HG03196 (cell line): ENCODE measurements at regions not wholly inside any gene's neighbourhood (a gene's known extent, or its start where the extent isn't known, plus 50 kb on each side); places are given as distances from the start of the nearest gene placed in this dataset.

Experiments used
- ATAC-seq: cut with Tn5 transposase; IDR thresholded peaks from one replicate; pipeline ENCODE4 v1.9.1; 2021; ENCODE audit not compliant: unreplicated experiment

DNA sequence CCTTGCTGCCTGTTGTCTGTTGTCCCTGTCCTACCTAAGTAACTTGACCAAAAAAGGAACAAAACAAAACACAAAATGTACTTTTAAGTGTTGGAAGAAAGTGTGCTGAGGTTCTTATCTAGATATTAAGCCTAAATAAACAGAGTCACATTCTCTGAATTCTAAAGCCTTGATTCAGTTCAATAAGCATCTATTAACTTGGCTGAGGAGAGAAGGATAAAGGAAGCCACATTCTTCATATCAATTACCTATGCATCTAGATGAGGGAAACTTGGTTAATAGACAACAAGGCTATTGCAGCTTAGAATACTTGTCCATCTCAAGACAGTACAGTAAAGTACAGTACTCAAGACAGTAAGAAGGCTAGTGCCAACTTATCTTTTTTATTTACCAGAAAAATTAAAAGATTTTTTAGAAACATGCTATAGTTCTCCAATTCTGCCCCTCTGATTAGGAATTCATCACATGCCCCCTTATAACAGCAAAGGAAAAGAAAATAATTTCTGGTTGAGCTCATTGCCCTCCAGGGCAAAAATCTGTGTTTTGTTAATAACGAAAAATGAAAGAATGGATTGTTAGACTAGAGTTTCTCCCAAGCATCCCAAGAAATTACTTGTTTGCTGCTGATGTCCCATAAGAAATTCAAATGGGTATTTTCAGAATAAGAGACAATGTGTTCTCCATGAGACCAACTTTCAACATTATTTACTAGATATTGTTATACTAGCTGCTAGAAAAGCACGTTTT is 546.5 kb upstream of the SEMA3D start:
- ATAC-seq, result no peak

DNA sequence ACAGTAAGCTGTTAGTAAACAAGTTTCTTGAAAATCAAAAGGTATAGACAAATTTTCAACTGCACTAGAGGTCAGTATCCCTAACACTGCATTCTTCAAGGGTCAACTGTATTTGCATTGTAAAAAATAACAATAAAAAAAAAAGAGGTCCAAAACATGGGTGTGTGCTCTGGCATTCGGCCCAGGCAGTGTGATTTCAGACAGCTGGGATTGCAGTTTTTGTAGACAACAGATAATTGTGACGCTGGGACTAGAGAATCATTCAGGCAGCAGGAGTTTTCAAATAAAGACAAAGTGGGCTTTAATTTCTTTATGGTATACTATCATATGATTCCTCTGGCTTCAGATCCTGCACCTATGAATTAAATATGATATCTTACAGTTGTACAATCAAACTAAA is 543.2 kb upstream of the SEMA3D start:
- no peak for ATAC-seq

DNA sequence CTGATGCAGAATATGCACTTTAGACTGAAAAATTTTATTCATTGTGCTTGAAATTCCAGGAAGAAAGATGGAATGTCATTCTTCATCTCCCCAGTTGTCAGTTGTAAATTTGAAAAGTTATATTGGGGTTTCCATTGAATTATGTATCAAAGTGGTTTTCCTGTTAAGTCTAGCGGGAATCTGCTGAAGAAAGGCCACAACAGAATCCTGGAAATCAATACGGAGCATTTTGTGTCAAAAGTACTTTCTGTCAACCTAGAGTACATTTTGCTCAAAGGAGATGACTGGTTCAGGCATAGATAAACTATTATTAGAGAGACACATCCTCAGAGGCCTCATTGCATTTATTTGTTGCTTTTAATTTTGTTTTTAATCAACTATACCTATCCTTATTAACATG is 538.2 kb upstream of the SEMA3D start:
- ATAC-seq, result no peak

DNA sequence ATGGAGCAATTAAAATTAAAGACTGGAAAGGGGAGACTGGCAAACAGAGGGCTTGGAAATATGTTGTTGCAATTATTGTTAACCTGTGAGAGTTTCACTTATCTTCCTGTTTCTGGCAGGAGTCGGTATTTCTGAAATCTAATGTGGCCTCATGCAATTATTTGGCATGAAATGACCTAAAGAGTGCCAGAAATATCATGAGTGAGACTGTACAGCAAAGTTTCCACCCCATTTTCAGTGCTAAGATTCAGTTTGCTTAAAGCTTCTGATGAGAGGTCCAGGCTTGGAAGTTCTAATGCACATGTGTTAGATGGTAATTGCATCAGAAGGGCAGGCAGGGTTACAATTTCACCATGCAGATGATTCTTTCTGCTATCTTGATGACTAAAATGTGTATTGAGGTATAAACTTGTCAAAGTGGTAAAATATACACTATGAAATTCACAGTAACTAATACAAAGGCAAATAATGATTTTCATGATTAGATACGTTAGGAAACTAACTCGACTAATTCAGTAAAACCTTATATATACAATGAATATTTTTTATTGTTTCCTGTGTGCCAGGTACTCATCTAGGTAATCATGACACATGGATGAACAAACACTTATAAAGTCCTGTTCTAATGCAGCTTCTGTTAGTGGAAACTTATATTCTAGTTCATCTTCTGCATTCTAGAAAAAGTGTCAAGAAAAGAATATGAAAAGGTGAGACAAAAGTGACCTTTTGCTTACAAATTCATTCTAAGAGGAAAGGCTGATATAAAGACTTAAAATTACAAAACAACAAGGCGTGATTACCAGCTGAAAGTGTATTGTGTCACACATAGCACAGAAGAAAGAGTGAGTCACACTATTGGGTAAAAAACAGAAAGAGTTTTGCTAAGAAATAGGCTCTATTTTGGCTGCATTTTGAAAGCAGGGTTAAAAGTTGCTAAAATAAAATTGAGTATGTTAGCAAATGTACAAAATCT is 533.4 kb upstream of the SEMA3D start:
- ATAC-seq, result no peak

DNA sequence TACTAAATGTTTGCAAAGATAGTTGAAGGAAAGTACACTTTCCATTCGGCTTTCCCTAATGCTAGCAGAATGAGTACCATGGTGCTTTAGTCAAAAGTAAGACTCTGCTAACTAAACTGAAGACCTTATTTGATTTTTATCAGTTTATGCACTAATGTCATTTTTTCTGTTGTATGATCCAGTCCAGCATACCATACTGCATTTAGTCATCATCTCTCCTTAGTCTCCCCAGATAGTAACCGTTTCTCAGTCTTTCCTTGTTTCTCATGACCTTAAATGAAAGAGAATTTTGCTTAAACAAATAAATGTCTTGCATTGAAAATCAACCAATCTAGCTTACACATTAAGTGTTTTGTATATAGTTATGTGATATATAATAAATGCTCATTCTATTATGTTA is 529.5 kb upstream of the SEMA3D start:
- no peak for ATAC-seq

DNA sequence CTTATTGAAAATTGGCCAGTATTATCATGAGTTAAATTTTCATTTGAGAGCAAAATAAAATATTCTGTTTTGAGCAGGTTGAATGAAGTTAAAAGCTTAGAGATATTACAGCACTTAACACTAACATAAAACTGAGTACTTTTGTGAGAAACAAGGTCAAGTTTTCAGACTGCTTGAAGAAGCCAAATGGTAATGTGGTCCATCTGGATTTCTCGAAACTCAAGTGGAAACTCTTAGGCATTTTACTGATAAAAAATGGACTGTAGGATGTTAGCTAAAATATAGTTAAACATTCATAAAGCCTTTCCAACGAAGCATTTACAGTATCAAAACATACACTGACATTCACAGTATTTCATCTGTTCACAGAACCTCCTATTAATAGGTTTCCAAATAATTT is 528.1 kb upstream of the SEMA3D start:
- ATAC-seq, result no peak

DNA sequence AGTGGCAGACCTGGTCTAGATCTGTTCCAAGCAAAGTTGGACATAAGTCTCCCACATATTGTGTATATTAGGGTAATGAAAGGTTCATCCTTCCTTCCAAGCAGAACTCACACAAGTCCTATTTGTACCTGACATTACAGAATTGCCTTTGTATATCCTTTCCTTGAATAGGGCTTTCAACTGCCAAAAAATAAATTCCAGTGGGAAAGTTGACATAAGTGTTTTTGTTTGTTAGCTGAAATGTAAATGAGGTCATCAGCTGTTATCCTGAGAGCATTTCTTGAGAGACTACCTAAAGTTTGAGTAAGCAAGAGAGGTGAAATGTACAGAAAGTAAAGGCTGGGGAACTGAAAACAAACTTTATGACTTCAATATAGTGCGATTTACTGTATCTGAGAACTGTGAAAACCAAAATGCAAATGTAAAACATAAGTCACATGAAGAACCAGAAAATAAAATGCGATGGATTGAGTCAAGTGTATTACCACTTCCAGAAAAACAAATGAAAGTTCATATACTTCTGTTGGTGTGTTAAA is 527.3 kb upstream of the SEMA3D start:
- ATAC-seq, result no peak

DNA sequence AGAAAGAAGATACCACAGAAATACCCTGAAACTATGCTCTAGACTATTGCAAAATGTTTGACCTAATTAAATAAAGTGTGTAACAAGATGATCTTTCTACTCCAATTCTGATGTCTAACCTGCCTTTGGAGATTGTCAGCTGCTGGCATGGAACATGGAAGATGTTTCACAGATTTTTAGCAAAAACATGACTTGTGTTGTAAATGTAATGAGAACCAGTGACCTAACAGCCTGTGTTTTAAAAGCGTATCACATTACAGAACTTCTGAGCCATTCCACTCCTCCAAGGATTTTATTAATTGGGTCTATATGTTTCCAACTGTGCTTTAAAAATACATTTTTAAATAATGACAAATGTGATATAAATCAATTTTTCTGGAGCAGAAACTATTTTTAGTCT is 526.3 kb upstream of the SEMA3D start:
- ATAC-seq, result no peak

DNA sequence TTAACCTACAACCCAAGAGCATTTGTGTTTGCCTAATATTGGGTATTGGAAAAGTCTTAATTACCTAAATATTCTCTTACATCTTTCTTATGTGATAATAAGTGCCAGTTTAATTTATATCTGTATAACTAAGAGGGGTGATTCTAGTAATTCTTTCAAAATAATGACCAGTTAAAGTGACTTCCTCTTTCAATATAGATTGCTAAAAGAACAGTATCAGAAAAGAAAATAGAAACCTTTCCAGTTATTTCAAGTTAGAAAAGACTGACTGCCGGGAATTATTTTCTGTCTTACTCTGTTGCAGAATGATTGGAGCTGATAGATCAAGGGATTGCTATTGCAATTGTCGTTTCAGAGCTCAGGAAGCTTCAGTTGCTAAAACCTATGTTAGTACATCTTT is 525.0 kb upstream of the SEMA3D start:
- ATAC-seq, result no peak

DNA sequence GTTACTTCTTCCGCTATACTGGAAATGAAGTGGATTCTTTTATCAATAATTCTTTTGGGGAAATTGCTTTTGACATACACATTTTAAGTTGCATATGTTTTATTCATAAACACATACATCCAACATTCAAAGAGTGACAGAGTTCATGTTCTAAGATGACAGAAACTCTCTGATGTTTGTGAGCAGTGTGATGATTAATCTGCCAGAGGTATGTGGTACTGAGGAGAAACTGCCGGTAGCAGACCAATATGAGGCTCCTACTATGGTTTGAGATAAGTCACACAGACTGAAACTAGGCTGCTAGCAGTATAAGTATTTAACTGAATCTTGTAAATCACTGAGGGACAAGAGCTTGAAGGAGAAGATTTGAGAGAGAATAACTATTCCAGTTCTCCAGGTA is 524.1 kb upstream of the SEMA3D start:
- ATAC-seq, result no peak

DNA sequence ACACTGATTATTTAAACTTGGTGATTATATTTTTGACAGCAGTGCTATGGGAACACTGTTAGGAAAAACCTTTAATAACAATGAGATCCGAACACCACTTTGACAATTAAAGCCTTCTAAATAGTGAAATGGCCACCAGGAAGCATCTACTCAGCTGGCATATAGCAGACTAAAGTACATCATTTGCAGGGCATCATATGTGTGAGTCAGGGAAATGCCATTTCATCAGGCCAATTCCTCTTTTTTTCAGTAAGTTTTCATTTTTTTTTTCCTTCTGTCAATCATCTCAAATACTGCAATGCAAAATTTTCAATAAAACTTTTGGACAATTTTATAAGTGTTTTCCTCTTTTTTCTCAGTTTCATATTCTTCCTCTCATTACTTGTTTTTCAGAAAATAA is 521.4 kb upstream of the SEMA3D start:
- ATAC-seq, result no peak

DNA sequence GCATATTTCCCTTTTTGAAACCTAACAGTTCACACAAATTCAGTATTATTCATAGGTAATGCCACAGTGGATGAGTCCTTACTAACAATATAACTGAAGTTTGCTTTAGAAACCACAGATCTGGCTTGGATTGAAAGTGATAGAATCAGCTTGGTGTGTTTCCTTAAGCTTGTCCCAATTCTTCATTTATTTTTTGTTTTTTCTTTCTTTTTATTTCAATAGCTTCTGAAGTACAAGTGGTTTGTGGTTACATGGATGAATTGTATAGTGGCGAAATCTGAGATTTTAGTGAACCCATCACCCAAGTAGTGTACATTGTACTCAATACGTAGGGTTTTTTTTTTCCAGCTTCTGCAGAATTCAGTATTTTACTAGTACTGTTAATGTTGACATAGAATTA is 518.2 kb upstream of the SEMA3D start:
- no peak for ATAC-seq

DNA sequence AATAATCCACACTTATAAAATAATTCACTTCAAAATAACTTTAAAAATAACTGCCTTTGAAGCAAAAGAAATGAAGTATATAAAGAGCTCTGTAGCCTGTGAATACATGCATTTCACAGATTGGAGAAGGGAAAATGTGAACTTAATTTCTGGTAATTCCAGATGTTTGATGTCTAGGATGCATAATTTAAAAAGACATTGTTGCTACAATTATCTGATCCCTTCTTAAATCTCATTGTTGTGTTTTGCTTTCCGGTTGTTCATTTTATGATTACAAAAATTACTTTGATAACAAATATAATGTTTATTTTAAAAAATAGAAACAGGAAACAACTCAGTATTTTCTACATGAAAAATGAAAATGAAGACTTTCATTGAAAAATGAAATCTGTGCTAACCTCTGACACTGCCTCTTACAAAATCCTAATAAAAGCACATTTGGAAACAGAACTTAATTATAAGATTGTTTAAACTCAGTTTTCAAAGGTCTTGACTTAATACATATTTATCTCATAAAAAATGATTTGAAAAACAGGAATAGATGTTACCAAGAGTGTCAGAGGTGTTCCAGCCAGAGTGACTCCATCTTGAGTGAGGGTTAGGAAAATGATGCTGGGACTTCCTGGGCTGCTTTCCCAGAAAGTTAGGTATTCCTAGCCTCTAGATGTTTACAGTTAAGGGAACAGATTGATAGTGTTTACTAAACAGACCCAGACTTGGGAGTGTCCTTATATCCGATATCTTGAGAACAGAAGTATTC is 516.6 kb upstream of the SEMA3D start:
- no peak for ATAC-seq

DNA sequence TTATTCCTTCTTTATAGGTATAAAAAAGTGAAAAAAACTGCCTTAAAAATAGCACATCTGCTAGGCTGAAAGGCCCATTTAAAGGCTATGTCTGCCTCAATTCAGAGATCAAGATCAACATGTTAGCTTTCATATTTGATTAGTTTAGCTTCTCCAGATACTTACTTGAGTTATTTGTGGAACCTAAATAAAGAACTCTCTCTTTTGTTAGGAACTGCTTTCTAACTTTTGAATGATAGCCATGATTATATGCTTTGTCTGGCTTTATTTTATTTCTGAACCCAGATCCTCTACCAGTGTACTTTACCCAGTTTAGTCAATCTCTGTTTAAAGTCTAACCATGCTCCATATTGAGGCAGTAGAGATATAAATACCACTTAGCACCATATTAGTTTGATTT is 515.5 kb upstream of the SEMA3D start:
- no peak for ATAC-seq

DNA sequence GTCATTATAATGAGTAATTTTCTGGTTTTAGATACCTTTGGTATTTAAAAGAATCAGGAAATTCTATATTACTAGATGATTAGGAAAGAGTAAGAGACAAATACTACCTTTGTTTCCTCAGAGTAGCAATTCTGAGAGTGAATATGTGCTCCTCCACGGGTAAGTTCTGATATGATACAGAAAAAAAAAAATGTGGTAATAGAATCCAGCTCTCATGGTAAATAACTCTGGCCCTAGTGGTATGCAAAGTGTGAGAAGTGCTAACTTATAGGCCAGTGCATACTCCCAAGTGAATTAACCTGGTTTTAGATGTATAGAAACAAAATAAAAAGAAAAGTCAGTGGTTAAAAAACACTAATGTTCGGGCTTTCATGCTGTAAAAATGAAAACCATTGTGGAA is 512.6 kb upstream of the SEMA3D start:
- no peak for ATAC-seq

DNA sequence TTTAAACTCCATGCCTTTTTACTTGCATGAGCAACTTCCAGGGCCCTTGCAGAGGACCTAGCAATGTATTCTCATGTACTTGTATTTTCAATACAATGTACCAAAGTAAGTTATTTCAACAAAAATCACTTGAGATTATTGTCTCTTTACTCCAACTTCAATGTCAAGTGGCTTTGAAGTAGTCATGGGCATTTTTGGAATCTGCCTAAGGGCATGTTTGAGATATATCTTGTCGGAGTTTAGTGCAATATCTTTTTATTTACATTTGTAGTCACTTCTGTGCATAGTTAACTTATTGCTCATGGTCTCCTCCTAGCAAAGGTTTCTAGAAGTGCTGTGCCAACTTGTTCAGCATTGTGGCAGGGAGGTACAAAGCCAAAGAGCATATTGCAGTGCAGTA is 508.7 kb upstream of the SEMA3D start:
- ATAC-seq, result no peak

DNA sequence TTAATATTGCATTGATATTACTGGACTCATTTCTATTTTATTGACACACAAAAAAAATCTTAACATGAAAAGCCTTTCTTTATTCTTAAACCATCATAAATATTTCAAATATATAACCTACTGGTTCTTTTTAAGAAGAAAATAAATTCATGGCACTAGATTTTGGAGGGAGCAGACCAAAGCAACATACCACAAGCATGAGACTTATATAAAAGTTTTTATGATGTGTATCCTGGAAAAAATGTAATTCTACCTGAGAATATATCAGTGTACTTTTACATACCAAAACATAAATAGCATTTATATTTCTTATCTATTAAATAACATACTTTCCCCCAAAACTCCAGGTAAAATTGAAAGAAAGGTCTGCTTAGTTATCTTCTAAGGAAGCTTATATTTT is 508.2 kb upstream of the SEMA3D start:
- no peak for ATAC-seq

DNA sequence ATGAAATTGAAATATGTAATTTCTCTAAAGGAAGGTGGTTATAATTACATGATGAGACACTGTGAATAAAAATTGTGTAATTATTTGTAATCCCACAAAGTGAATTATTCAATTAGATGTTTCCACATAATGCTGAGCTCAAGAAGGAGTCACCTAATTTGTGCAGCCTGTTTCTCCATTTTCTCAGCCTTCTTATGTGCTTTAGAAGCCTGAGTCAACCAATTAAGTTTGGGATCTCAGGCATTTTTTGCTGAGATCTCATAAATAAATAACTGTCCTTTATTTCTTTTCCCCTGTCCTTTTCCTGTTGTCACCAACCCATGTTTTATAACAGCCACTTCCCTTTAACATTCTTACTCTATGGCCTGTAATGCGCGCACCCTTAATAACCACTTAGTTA is 506.5 kb upstream of the SEMA3D start:
- no peak for ATAC-seq

DNA sequence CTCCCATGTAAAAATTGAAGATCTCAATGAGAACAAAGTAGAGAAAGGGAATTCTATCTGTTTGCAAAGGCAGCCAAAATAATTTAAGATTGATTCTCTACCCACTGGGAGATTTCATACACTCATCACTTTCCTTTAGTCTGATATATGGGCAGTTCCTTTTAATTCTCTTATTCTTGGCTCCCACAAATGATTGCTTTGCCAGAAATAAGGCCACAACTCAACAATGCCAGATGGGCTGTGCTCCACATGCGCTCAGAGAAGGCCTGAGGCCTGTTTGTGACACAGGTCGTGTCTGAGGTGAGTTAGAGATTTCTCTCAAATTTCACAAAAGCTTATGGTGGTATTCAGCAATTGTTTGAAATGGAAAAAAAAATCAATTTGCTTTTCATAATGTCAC is 501.9 kb upstream of the SEMA3D start:
- ATAC-seq, result no peak

DNA sequence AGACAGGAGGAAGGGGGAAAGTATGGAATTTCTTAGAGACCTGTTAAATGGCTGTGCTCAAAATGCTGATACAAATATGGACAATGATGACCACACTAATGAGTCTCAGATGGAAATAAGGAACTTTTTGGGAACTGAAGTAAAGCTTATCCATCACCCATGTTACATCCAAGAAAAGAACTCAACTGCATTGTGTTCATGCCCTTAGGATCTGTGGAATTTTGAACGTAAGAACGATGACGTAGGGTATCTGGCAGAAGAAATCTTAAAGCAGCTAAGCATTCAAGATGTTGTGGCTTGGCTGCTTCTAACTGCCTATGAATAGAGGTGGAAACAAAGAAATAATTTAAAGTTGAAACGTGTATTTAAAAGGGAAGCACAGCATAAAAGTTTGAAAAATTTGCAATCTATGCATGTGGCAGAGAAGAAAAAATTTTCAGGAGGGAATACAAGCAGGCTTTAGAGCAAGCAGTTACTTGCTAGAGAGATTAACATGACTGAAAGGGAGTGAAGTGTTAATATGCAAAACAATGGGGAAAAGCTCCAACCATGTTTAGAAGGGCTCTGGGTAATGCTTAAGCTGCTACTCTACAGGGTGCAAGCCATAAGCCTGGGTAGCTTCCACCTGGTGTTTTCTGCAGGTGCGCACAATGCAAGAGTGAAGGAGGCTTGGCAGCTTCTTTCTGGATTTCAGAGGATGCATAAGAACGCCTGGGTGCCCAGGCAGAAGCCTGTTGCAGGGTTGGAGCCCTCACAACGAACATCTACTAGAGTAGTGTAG is 499.7 kb upstream of the SEMA3D start:
- no peak for ATAC-seq

DNA sequence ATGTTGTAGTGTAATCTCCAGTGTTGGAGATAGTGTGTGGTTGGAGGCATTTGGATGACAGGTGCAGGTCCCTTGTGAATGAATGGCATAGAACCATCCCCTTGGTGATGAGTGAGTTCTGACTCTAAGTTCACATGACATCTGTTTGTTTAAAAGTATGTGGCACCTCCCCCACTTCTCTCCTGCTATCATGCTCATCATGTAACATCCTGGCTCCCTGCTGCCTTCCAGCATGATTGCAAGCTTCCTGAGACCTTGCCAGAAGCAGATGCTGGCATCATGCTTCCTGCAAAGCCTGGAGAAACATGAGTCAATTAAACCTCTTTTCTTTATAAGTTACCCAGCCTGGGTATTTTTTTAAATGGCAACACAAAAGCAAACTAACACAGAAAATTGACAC is 499.0 kb upstream of the SEMA3D start:
- ATAC-seq, result no peak
